ENCODE measurements at regions not wholly inside any gene's neighbourhood (a gene's known extent, or its start where the extent isn't known, plus 50 kb on each side); places are given as distances from the start of the nearest gene placed in this dataset.

GRCh38 chr3:18795078-18795477 lies 353.2 kb upstream of the KCNH8 start:
- H3K18ac ChIP-seq (ENCODE audit: insufficient read length, low read depth, low read length) = no peak overlapping the region
- no peak overlapping the region for H3K14ac ChIP-seq (ENCODE audit: insufficient read depth, low read length)
- no peaks in the 10 kb centered on the region for H3K27me3 Mint-ChIP-seq (ENCODE audit: low read depth)
- no peak for DNase-seq
- no peak overlapping the region for H3K27ac Mint-ChIP-seq
- no peak overlapping the region for H3K4me2 ChIP-seq (ENCODE audit: insufficient read depth, insufficient read length, low read length)
- H2BK120ac ChIP-seq (ENCODE audit: low read depth, low read length, poor library complexity, severe bottlenecking) = no peak overlapping the region
- no peak overlapping the region for H3K27ac ChIP-seq (ENCODE audit: insufficient read length, low read depth, low read length)
- no peaks in the 10 kb centered on the region for H3K4me1 ChIP-seq (ENCODE audit: insufficient read depth, low read length)
- no peak overlapping the region for H4K8ac ChIP-seq (replicated peaks; ENCODE audit: insufficient read length, low read depth, low read length)
- H3K36me3 Mint-ChIP-seq (ENCODE audit: insufficient read depth in 1 of 3, low read depth in 3 of 3) = no peaks in the 10 kb centered on the region
- H2BK15ac ChIP-seq (ENCODE audit: low read depth, low read length) = no peak overlapping the region
- H3K23me2 ChIP-seq (ENCODE audit: insufficient read length, low read depth, low read length, poor library complexity, severe bottlenecking) = no peaks in the 10 kb centered on the region
- no peak overlapping the region for H2BK12ac ChIP-seq (ENCODE audit: insufficient read length, low read depth, low read length)
- no peak overlapping the region for H3K4me3 Mint-ChIP-seq
- H3K4me1 Mint-ChIP-seq = no peaks in the 10 kb centered on the region
- no peak overlapping the region for H3K23ac ChIP-seq (ENCODE audit: insufficient read length, low read depth, low read length)
- H4K5ac ChIP-seq (ENCODE audit: insufficient read length, low read depth, low read length) = no peak overlapping the region
- no peak overlapping the region for H4K91ac ChIP-seq (ENCODE audit: insufficient read length, low read depth, low read length)
- no peaks in the 10 kb centered on the region for H3K27me3 ChIP-seq (ENCODE audit: insufficient read depth, low read length)
- WGBS (ENCODE audit: extremely low coverage, insufficient read length, low lambda C conversion rate) = no CpG with 5 or more reads among the region's 2 CpGs
- H3K79me1 ChIP-seq (ENCODE audit: insufficient read depth, low read depth, low read length, poor library complexity, severe bottlenecking) = no peaks in the 10 kb centered on the region
- no peak overlapping the region for H3T11ph ChIP-seq (ENCODE audit: low read length)
- no peak overlapping the region for H3K4ac ChIP-seq (ENCODE audit: low read depth, low read length)
- H2AFZ ChIP-seq (ENCODE audit: low read length) = no peak overlapping the region
- H2AK5ac ChIP-seq (ENCODE audit: insufficient read length, low read length) = no peak overlapping the region
- no peaks in the 10 kb centered on the region for H3K9me3 ChIP-seq (ENCODE audit: control insufficient read depth, low read depth, low read length)
- H2BK5ac ChIP-seq (ENCODE audit: insufficient read length, low read length) = no peak overlapping the region
- H3K9ac ChIP-seq (ENCODE audit: extremely low read depth, insufficient read length, low read length) = no peak overlapping the region
- no peak overlapping the region for H2BK20ac ChIP-seq (ENCODE audit: low read depth, low read length, poor library complexity, severe bottlenecking)
- no peaks in the 10 kb centered on the region for H3K79me2 ChIP-seq (ENCODE audit: insufficient read depth, low read length)
- H4K20me1 ChIP-seq (ENCODE audit: control insufficient read depth, insufficient read depth, insufficient read length) = no peaks in the 10 kb centered on the region
- H3K9me3 Mint-ChIP-seq = no peaks in the 10 kb centered on the region
- no peak overlapping the region for H3K56ac ChIP-seq (ENCODE audit: insufficient read length, low read depth, low read length)
- TF ChIP-seq, protein P1, sequence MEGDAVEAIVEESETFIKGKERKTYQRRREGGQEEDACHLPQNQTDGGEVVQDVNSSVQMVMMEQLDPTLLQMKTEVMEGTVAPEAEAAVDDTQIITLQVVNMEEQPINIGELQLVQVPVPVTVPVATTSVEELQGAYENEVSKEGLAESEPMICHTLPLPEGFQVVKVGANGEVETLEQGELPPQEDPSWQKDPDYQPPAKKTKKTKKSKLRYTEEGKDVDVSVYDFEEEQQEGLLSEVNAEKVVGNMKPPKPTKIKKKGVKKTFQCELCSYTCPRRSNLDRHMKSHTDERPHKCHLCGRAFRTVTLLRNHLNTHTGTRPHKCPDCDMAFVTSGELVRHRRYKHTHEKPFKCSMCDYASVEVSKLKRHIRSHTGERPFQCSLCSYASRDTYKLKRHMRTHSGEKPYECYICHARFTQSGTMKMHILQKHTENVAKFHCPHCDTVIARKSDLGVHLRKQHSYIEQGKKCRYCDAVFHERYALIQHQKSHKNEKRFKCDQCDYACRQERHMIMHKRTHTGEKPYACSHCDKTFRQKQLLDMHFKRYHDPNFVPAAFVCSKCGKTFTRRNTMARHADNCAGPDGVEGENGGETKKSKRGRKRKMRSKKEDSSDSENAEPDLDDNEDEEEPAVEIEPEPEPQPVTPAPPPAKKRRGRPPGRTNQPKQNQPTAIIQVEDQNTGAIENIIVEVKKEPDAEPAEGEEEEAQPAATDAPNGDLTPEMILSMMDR (conservative IDR thresholded peaks at IDR 0.05) = no peak
